ENCODE measurements at regions not wholly inside any gene's neighbourhood (a gene's known extent, or its start where the extent isn't known, plus 50 kb on each side); places are given as distances from the start of the nearest gene placed in this dataset.

- no peak for DNase-seq
- TF ChIP-seq CTCF (IDR thresholded peaks at IDR 0.05): no peak
- Histone ChIP-seq H3K27ac (ENCODE audit: low read depth in 1 of 2, low read length in 2 of 2) (no peak overlapping the region), H3K27me3 (ENCODE audit: control insufficient read depth in 1 of 2, insufficient read depth in 2 of 2, low read length in 2 of 2) (no peaks in the 10 kb centered on the region), H3K4me3 (ENCODE audit: low read length) (no peak overlapping the region), H3K9me3 (ENCODE audit: control insufficient read depth in 1 of 2, insufficient read depth in 1 of 2, low read length in 2 of 2) (no peaks in the 10 kb centered on the region), H3K36me3 (ENCODE audit: insufficient read depth, low read length) (no peaks in the 10 kb centered on the region), H3K4me1 (ENCODE audit: insufficient read depth, low read length) (no peaks in the 10 kb centered on the region)
- H3K4me1 Mint-ChIP-seq (ENCODE audit: low read depth): no peaks in the 10 kb centered on the region
- no peaks in the 10 kb centered on the region for H3K27me3 Mint-ChIP-seq
- no peak overlapping the region for H3K27ac Mint-ChIP-seq
- POLR2A ChIA-PET: no interaction called here
- intact Hi-C loops (cut with DNase I, micrococcal nuclease): no loop called here
- no peak overlapping the region for H3K4me3 Mint-ChIP-seq
- H3K9me3 Mint-ChIP-seq: no peaks in the 10 kb centered on the region
- H3K36me3 Mint-ChIP-seq (ENCODE audit: low read depth): no peaks in the 10 kb centered on the region
- ATAC-seq (ENCODE audit: poor library complexity): no peak
- CTCF ChIA-PET: no interaction called here
These were observed 78.5 kb upstream of the MYL10 start for GRCh38 chr7:101707587-101707986.

- H3K9me3 ChIP-seq (ENCODE audit: control insufficient read depth in 1 of 2, insufficient read depth in 1 of 2, low read length in 2 of 2): no peaks in the 10 kb centered on the region
- H3K4me3 ChIP-seq (ENCODE audit: low read length): no peak overlapping the region
- Mint-ChIP-seq H3K27ac (no peak overlapping the region), H3K9me3 (no peaks in the 10 kb centered on the region), H3K4me1 (ENCODE audit: low read depth) (no peaks in the 10 kb centered on the region), H3K27me3 (no peaks in the 10 kb centered on the region), H3K4me3 (no peak overlapping the region), H3K36me3 (ENCODE audit: low read depth) (no peaks in the 10 kb centered on the region)
- ATAC-seq (ENCODE audit: poor library complexity) (no peak), DNase-seq (no peak)
- intact Hi-C loops (cut with DNase I, micrococcal nuclease): no loop called here
- H3K4me1 ChIP-seq (ENCODE audit: insufficient read depth, low read length): no peaks in the 10 kb centered on the region
- TF ChIP-seq CTCF (IDR thresholded peaks at IDR 0.05): no peak
- H3K36me3 ChIP-seq (ENCODE audit: insufficient read depth, low read length): no peaks in the 10 kb centered on the region
- ChIA-PET POLR2A (no interaction called here), CTCF (no interaction called here)
- no peaks in the 10 kb centered on the region for H3K27me3 ChIP-seq (ENCODE audit: control insufficient read depth in 1 of 2, insufficient read depth in 2 of 2, low read length in 2 of 2)
- H3K27ac ChIP-seq (ENCODE audit: low read depth in 1 of 2, low read length in 2 of 2): no peak overlapping the region
These were observed 79.1 kb upstream of the MYL10 start for GRCh38 chr7:101708223-101708622.

DNA sequence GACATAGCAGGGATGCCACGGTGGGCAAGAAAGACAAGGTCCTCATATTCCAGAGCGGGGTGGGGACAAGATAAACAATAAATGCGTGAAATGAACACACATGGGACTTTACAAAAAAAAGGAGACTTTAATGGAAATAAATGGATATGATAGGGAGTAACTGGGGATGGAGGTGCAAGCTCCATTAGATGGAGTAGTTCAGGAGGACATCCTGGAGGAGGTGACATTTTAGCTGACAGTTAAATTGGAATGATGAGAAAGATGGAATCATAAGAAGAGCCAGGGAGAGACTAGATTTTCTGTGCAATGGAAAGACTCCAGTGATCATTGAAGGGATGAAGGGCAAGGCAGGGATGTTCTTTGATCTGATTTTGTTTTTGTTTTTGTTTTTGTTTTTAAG lies 83.6 kb upstream of the MYL10 start:
- CTCF ChIA-PET: interaction anchor here (0.6 kb wide), 1 partner anchor 102 kb away, joined by 3 read pairs; no protein-coding TSS in a partner anchor
- no peak for TF ChIP-seq CTCF (IDR thresholded peaks at IDR 0.05)
- H3K27me3 Mint-ChIP-seq: no peaks in the 10 kb centered on the region

More for the DNA sequence above, 83.6 kb upstream of the MYL10 start:
- Mint-ChIP-seq H3K4me3 (no peak overlapping the region), H3K27ac (no peak overlapping the region), H3K4me1 (ENCODE audit: low read depth) (no peaks in the 10 kb centered on the region), H3K36me3 (ENCODE audit: low read depth) (no peaks in the 10 kb centered on the region), H3K9me3 (no peaks in the 10 kb centered on the region)
- H3K9me3 ChIP-seq (ENCODE audit: control insufficient read depth in 1 of 2, insufficient read depth in 1 of 2, low read length in 2 of 2): no peaks in the 10 kb centered on the region
- POLR2A ChIA-PET: no interaction called here
- H3K4me3 ChIP-seq (ENCODE audit: low read length): no peak overlapping the region
- ATAC-seq (ENCODE audit: poor library complexity): no peak
- intact Hi-C loops (cut with DNase I, micrococcal nuclease): no loop called here
- no peaks in the 10 kb centered on the region for H3K36me3 ChIP-seq (ENCODE audit: insufficient read depth, low read length)
- no peak for DNase-seq
- no peaks in the 10 kb centered on the region for H3K4me1 ChIP-seq (ENCODE audit: insufficient read depth, low read length)
- no peaks in the 10 kb centered on the region for H3K27me3 ChIP-seq (ENCODE audit: control insufficient read depth in 1 of 2, insufficient read depth in 2 of 2, low read length in 2 of 2)
- H3K27ac ChIP-seq (ENCODE audit: low read depth in 1 of 2, low read length in 2 of 2): no peak overlapping the region
